HL-60 (cell line): ENCODE measurements at regions not wholly inside any gene's neighbourhood (a gene's known extent, or its start where the extent isn't known, plus 50 kb on each side); places are given as distances from the start of the nearest gene placed in this dataset.

Source experiments
- TF ChIP-seq, protein P1 (sequence below): IDR thresholded peaks from one replicate; pipeline ENCODE4 v1.5.1; 2011; ENCODE audit warnings: low read length, control low read depth, inconsistent platforms; ENCODE audit not compliant: insufficient read depth
- TF ChIP-seq, protein P2 (sequence below): IDR thresholded peaks from 2 replicates; pipeline ENCODE4 v1.6.1; 2012; ENCODE audit warnings: low read depth; ENCODE audit not compliant: insufficient replicate concordance

DNA sequence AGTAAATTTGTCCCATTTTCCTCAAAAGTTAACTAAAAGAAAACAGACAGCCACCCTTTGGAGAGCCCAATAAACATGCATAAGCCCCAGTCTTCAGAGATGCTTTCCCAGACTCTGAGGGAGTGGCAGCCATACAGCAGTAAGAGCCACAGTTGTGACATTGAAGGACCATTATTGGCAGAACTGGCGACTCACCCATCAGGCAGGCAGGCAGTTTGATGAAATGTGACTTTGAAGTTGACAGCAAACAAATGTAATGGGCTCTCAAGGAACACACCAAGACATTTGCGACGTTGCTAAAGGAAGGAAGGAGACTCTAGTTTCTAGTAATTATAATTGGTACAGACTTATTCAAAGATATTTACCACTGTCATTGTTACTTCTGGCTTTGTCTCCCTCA lies 287.5 kb upstream of the PHYHIPL start:
- TF ChIP-seq, protein P1, sequence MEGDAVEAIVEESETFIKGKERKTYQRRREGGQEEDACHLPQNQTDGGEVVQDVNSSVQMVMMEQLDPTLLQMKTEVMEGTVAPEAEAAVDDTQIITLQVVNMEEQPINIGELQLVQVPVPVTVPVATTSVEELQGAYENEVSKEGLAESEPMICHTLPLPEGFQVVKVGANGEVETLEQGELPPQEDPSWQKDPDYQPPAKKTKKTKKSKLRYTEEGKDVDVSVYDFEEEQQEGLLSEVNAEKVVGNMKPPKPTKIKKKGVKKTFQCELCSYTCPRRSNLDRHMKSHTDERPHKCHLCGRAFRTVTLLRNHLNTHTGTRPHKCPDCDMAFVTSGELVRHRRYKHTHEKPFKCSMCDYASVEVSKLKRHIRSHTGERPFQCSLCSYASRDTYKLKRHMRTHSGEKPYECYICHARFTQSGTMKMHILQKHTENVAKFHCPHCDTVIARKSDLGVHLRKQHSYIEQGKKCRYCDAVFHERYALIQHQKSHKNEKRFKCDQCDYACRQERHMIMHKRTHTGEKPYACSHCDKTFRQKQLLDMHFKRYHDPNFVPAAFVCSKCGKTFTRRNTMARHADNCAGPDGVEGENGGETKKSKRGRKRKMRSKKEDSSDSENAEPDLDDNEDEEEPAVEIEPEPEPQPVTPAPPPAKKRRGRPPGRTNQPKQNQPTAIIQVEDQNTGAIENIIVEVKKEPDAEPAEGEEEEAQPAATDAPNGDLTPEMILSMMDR: no peak
- TF ChIP-seq, protein P2, sequence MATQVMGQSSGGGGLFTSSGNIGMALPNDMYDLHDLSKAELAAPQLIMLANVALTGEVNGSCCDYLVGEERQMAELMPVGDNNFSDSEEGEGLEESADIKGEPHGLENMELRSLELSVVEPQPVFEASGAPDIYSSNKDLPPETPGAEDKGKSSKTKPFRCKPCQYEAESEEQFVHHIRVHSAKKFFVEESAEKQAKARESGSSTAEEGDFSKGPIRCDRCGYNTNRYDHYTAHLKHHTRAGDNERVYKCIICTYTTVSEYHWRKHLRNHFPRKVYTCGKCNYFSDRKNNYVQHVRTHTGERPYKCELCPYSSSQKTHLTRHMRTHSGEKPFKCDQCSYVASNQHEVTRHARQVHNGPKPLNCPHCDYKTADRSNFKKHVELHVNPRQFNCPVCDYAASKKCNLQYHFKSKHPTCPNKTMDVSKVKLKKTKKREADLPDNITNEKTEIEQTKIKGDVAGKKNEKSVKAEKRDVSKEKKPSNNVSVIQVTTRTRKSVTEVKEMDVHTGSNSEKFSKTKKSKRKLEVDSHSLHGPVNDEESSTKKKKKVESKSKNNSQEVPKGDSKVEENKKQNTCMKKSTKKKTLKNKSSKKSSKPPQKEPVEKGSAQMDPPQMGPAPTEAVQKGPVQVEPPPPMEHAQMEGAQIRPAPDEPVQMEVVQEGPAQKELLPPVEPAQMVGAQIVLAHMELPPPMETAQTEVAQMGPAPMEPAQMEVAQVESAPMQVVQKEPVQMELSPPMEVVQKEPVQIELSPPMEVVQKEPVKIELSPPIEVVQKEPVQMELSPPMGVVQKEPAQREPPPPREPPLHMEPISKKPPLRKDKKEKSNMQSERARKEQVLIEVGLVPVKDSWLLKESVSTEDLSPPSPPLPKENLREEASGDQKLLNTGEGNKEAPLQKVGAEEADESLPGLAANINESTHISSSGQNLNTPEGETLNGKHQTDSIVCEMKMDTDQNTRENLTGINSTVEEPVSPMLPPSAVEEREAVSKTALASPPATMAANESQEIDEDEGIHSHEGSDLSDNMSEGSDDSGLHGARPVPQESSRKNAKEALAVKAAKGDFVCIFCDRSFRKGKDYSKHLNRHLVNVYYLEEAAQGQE: no peak
